ENCODE measurements at regions not wholly inside any gene's neighbourhood (a gene's known extent, or its start where the extent isn't known, plus 50 kb on each side); places are given as distances from the start of the nearest gene placed in this dataset.

- ATAC-seq (ENCODE audit: insufficient number of reproducible peaks, low FRiP score, low read depth) (no peak), DNase-seq (ENCODE audit: low spot score) (no peak)
- Histone ChIP-seq H3K4me3 (no peak overlapping the region), H3K4me1 (ENCODE audit: control insufficient read depth in 1 of 2, low read depth in 2 of 2) (no peaks in the 10 kb centered on the region), H3K27ac (no peak overlapping the region), H3K9me3 (peaks cover 6% of the 10 kb centered on the region), H3K36me3 (no peaks in the 10 kb centered on the region), H3K27me3 (replicated peaks; ENCODE audit: insufficient read depth) (no peaks in the 10 kb centered on the region)
- no peak for TF ChIP-seq CTCF (IDR thresholded peaks at IDR 0.05)
Measured at GRCh38 chr4:16442296-16442695, 216.0 kb upstream of the TAPT1 start.

- DNase-seq (ENCODE audit: low spot score) (no peak), ATAC-seq (ENCODE audit: insufficient number of reproducible peaks, low FRiP score, low read depth) (no peak)
- Histone ChIP-seq H3K9me3 (peaks cover 8% of the 10 kb centered on the region), H3K4me3 (no peak overlapping the region), H3K27me3 (replicated peaks; ENCODE audit: insufficient read depth) (no peaks in the 10 kb centered on the region), H3K4me1 (ENCODE audit: control insufficient read depth in 1 of 2, low read depth in 2 of 2) (no peaks in the 10 kb centered on the region), H3K36me3 (no peaks in the 10 kb centered on the region), H3K27ac (no peak overlapping the region)
- TF ChIP-seq CTCF (IDR thresholded peaks at IDR 0.05), result no peak
Measured at GRCh38 chr4:16439768-16440167, 213.5 kb upstream of the TAPT1 start.

- no peaks in the 10 kb centered on the region for H3K27me3 ChIP-seq (replicated peaks; ENCODE audit: insufficient read depth)
- TF ChIP-seq CTCF (IDR thresholded peaks at IDR 0.05), result no peak
- peaks cover 8% of the 10 kb centered on the region for H3K9me3 ChIP-seq
- ATAC-seq (ENCODE audit: insufficient number of reproducible peaks, low FRiP score, low read depth), result no peak
- H3K27ac ChIP-seq, result no peak overlapping the region
- no peaks in the 10 kb centered on the region for H3K36me3 ChIP-seq
- H3K4me3 ChIP-seq, result no peak overlapping the region
- DNase-seq (ENCODE audit: low spot score), result no peak
- H3K4me1 ChIP-seq (ENCODE audit: control insufficient read depth in 1 of 2, low read depth in 2 of 2), result no peaks in the 10 kb centered on the region
Measured at GRCh38 chr4:16438986-16439385, 212.7 kb upstream of the TAPT1 start.

GRCh38 chr4:16437836-16438235 lies 211.6 kb upstream of the TAPT1 start:
- TF ChIP-seq CTCF (IDR thresholded peaks at IDR 0.05), result no peak
- Histone ChIP-seq H3K4me3 (no peak overlapping the region), H3K27me3 (replicated peaks; ENCODE audit: insufficient read depth) (no peaks in the 10 kb centered on the region), H3K36me3 (no peaks in the 10 kb centered on the region), H3K27ac (no peak overlapping the region), H3K4me1 (ENCODE audit: control insufficient read depth in 1 of 2, low read depth in 2 of 2) (no peaks in the 10 kb centered on the region), H3K9me3 (peaks cover 8% of the 10 kb centered on the region)
- no peak for ATAC-seq (ENCODE audit: insufficient number of reproducible peaks, low FRiP score, low read depth)
- DNase-seq (ENCODE audit: low spot score), result no peak

- Histone ChIP-seq H3K27ac (no peak overlapping the region), H3K4me1 (ENCODE audit: control insufficient read depth in 1 of 2, low read depth in 2 of 2) (no peaks in the 10 kb centered on the region), H3K9me3 (no peaks in the 10 kb centered on the region), H3K36me3 (no peaks in the 10 kb centered on the region), H3K4me3 (no peak overlapping the region), H3K27me3 (replicated peaks; ENCODE audit: insufficient read depth) (no peaks in the 10 kb centered on the region)
- no peak for TF ChIP-seq CTCF (IDR thresholded peaks at IDR 0.05)
- DNase-seq (ENCODE audit: low spot score) (no peak), ATAC-seq (ENCODE audit: insufficient number of reproducible peaks, low FRiP score, low read depth) (no peak)
Measured at GRCh38 chr4:16431866-16432265, 205.6 kb upstream of the TAPT1 start.

All from thoracic aorta (tissue), 2 donors.